Nephron progenitor cell (in vitro differentiated cells): ENCODE measurements at regions not wholly inside any gene's neighbourhood (a gene's known extent, or its start where the extent isn't known, plus 50 kb on each side); places are given as distances from the start of the nearest gene placed in this dataset.
A peak's percentile ranks its signal among the peaks of the same experiment; 100 is the strongest.

Source experiments
- DNase-seq: peaks from one replicate; pipeline ENCODE4 v3.0.0; 2021
- H3K27ac Mint-ChIP-seq: 2 replicates; pipeline ENCODE4 v1.8.0; 2021; ENCODE audit warnings: mild to moderate bottlenecking, moderate library complexity, mixed read lengths
- H3K27me3 Mint-ChIP-seq: 2 replicates; pipeline ENCODE4 v1.8.0; 2021; ENCODE audit warnings: mild to moderate bottlenecking, low read depth, mixed read lengths; ENCODE audit not compliant: poor library complexity
- H3K36me3 Mint-ChIP-seq: 2 replicates; pipeline ENCODE4 v1.8.0; 2021; ENCODE audit warnings: low read depth, mixed read lengths
- H3K4me1 Mint-ChIP-seq: 2 replicates; pipeline ENCODE4 v1.8.0; 2021; ENCODE audit warnings: mixed read lengths
- H3K4me3 Mint-ChIP-seq: 2 replicates; pipeline ENCODE4 v1.8.0; 2021; ENCODE audit warnings: mild to moderate bottlenecking, moderate library complexity, mixed read lengths
- H3K9me3 Mint-ChIP-seq: 2 replicates; pipeline ENCODE4 v1.8.0; 2021; ENCODE audit warnings: mild to moderate bottlenecking, moderate library complexity, mixed read lengths
- CTCF ChIP-seq: fragments of 200-600 bp; sonication (generic); IDR thresholded peaks from 2 replicates; pipeline ENCODE4 v1.5.0; 2021; ENCODE audit warnings: antibody characterized with exemption

- TF ChIP-seq CTCF: no peak
- no peak overlapping the region for H3K4me3 Mint-ChIP-seq
- DNase-seq: no peak
- H3K4me1 Mint-ChIP-seq: no peaks in the 10 kb centered on the region
- no peaks in the 10 kb centered on the region for H3K36me3 Mint-ChIP-seq
- peaks cover 21% of the 10 kb centered on the region for H3K9me3 Mint-ChIP-seq
- H3K27me3 Mint-ChIP-seq: no peaks in the 10 kb centered on the region
- no peak overlapping the region for H3K27ac Mint-ChIP-seq
Measured at GRCh38 chr4:126414741-126415140, 1100.0 kb downstream of the FAT4 start.

GRCh38 chr4:126419266-126419665, 1104.5 kb downstream of the FAT4 start:
- Mint-ChIP-seq H3K4me3 (no peak overlapping the region), H3K9me3 (peaks cover 49% of the 10 kb centered on the region), H3K4me1 (no peaks in the 10 kb centered on the region), H3K36me3 (peaks cover 5% of the 10 kb centered on the region), H3K27ac (no peak overlapping the region), H3K27me3 (no peaks in the 10 kb centered on the region)
- no peak for DNase-seq
- no peak for TF ChIP-seq CTCF

- TF ChIP-seq CTCF: no peak
- H3K9me3 Mint-ChIP-seq: peaks cover 19% of the 10 kb centered on the region
- H3K27ac Mint-ChIP-seq: peak overlapping the region; percentile 41
- H3K4me3 Mint-ChIP-seq: no peak overlapping the region
- no peaks in the 10 kb centered on the region for H3K27me3 Mint-ChIP-seq
- H3K36me3 Mint-ChIP-seq: peaks cover 7% of the 10 kb centered on the region
- peak; percentile 6 for DNase-seq
- H3K4me1 Mint-ChIP-seq: peaks cover 15% of the 10 kb centered on the region
Measured at GRCh38 chr4:126427853-126428252, 1113.1 kb downstream of the FAT4 start.

GRCh38 chr4:126431049-126431448, 1116.3 kb downstream of the FAT4 start:
- H3K4me3 Mint-ChIP-seq: no peak overlapping the region
- H3K9me3 Mint-ChIP-seq: peaks cover 8% of the 10 kb centered on the region
- no peak for TF ChIP-seq CTCF
- peaks cover 3% of the 10 kb centered on the region for H3K27me3 Mint-ChIP-seq
- peaks cover 7% of the 10 kb centered on the region for H3K36me3 Mint-ChIP-seq
- H3K4me1 Mint-ChIP-seq: peaks cover 15% of the 10 kb centered on the region
- DNase-seq: no peak
- no peak overlapping the region for H3K27ac Mint-ChIP-seq

GRCh38 chr4:126435491-126435890, 1120.7 kb downstream of the FAT4 start:
- TF ChIP-seq CTCF: no peak
- Mint-ChIP-seq H3K36me3 (peaks cover 6% of the 10 kb centered on the region), H3K27ac (no peak overlapping the region)

GRCh38 chr4:126440297-126440696, 1125.5 kb downstream of the FAT4 start:
- Mint-ChIP-seq H3K36me3 (no peaks in the 10 kb centered on the region), H3K9me3 (no peaks in the 10 kb centered on the region), H3K4me1 (peaks cover 42% of the 10 kb centered on the region), H3K27ac (peak overlapping the region; percentile 77), H3K27me3 (no peaks in the 10 kb centered on the region), H3K4me3 (no peak overlapping the region)
- peak; percentile 22 for DNase-seq
- no peak for TF ChIP-seq CTCF

More at GRCh38 chr4:126435491-126435890, 1120.7 kb downstream of the FAT4 start:
- no peak for DNase-seq
- H3K4me1 Mint-ChIP-seq: peaks cover 31% of the 10 kb centered on the region
- H3K9me3 Mint-ChIP-seq: peaks cover 7% of the 10 kb centered on the region
- H3K27me3 Mint-ChIP-seq: peaks cover 3% of the 10 kb centered on the region
- no peak overlapping the region for H3K4me3 Mint-ChIP-seq
